HG02852 (cell line): ENCODE measurements at regions not wholly inside any gene's neighbourhood (a gene's known extent, or its start where the extent isn't known, plus 50 kb on each side); places are given as distances from the start of the nearest gene placed in this dataset.
"Not testable (repeated sequence)": the region's sequence is repeated elsewhere in the genome, so short reads cannot be mapped to it uniquely, and the experiment has no call there.

ENCODE experiments used
- ATAC-seq: cut with Tn5 transposase; IDR thresholded peaks from one replicate; pipeline ENCODE4 v1.9.1; 2021; ENCODE audit warnings: mild to moderate bottlenecking, moderate library complexity; ENCODE audit not compliant: unreplicated experiment

- ATAC-seq: no peak
These were observed 109.2 kb upstream of the RAB4A start for GRCh38 chr1:229161740-229162139.

DNA sequence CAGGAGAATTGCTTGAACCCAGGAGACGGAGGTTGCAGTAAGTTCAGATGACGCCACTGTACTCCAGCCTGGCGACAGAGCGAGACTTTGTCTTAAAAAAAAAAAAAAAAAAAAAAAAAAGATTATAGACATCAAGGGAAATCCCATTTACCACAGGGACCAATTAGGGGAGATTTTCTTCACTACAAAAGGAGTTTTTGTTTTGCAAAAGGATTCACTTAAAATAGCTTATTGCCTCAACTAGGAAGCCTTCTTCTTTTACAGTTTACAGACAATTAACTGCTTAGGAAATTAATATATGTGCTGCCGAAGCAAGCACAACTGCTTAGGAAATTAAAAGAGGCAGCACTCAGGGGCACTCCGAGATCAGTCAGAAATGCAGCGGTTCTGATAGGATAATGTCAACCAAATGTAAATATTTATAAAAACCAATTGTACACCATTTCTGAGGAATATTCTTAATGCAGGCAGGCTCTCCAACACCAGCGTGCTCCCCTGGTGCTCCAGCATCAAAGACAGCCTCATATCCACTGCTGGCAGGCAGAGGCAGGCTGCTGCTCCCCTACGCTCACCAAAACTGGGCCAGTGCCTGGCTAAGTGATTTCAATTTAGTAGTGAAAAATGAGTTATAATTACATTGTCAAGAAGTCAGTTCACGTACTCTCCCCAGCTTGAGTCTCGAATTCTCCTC, 107.9 kb upstream of the RAB4A start:
- ATAC-seq: no peak

- ATAC-seq: no peak
These were observed 106.6 kb upstream of the RAB4A start for GRCh38 chr1:229164348-229164747.

GRCh38 chr1:229164836-229165735, 105.8 kb upstream of the RAB4A start:
- ATAC-seq: no peak

- no peak for ATAC-seq
These were observed 103.6 kb upstream of the RAB4A start for GRCh38 chr1:229167318-229167717.

DNA sequence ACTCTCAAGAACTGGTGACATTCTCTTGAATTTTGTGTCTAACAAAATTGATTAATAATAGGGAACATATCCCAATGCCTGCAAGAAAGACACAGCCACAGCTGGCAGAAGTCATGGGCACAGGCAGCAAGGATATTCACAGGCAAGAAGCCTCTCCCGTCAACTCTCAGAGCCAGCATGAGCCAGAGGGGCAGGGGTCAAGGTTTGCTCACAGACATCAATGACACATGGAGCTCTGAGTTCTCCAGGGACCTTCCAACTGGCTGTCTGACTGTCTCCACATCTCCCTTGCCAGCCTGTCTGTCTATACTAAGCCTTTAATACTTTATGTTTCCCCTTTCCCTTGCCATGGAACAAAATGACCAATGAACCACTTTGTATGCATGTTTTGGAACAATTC, 101.5 kb upstream of the RAB4A start:
- no peak for ATAC-seq

DNA sequence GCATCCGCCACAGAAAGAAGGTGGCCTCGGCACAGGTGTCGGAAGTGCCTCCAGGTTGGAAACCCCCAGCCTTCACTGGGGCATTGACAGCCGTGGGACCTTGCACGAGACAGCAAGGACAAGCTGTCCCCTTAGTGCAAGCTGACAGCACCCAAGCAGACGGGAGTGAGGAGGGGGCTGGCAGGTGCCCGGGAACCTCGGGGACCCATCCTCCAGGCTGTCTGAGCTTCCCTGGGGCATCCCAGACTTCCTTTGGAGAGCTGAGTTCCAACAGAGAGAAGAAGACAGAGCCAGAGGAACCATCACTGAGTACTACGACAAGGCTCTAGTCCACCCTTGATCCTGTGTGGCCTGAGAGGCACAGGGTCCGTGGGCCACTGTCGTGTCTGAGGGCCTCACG, 100.6 kb upstream of the RAB4A start:
- ATAC-seq: no peak

DNA sequence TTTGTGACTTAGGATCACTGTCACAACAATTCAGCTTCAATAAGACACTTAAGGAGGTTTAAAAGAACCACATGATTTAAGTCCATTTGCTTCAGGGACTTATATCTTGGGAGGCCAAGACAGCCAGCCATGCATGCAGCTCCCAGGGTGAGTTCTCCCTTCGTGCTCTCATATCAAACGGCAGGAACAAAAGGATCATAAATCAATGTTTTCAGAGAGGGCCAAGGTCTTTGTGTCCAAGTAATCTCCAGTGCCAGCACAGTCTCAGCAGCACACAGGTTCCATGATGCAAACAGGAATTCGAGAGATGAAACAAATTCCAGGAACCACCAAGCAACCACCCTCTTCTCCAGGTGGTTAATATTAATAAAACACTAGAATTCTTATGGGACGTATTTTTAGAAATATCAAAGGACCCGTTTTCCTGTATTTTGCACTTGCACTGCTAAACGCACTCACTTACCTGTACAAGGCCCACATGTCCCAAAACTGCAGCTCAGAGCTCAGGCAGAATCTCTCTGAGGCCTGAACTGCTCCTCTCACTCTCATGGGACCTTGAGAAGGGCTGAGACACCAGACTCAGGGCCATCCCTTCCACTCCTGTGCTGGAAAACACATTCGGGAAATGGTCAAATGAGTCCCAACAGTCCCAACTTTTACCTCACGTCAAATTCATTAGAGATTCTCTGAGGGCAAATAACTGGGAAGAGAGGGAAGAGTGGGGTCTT, 100.0 kb upstream of the RAB4A start:
- no peak for ATAC-seq

DNA sequence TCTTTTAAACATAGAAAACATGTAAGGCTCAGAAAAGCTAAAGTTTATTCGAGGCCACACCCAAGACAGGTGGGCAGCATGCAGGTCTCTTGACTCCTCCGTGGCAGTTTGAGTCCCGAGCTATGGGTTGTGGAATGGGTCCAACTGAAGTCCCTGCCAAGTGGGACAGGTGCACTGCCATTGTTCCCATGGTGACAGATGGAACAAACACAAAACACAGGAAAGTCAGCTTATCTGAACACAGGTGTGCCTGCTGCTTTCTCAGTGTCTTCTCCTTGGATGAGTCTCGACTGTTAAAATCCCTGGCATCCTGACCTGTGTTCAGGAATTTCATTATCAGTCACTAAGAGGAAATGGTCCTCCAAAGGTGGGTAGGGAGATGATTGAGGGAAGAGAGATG, 99.0 kb upstream of the RAB4A start:
- ATAC-seq: no peak

DNA sequence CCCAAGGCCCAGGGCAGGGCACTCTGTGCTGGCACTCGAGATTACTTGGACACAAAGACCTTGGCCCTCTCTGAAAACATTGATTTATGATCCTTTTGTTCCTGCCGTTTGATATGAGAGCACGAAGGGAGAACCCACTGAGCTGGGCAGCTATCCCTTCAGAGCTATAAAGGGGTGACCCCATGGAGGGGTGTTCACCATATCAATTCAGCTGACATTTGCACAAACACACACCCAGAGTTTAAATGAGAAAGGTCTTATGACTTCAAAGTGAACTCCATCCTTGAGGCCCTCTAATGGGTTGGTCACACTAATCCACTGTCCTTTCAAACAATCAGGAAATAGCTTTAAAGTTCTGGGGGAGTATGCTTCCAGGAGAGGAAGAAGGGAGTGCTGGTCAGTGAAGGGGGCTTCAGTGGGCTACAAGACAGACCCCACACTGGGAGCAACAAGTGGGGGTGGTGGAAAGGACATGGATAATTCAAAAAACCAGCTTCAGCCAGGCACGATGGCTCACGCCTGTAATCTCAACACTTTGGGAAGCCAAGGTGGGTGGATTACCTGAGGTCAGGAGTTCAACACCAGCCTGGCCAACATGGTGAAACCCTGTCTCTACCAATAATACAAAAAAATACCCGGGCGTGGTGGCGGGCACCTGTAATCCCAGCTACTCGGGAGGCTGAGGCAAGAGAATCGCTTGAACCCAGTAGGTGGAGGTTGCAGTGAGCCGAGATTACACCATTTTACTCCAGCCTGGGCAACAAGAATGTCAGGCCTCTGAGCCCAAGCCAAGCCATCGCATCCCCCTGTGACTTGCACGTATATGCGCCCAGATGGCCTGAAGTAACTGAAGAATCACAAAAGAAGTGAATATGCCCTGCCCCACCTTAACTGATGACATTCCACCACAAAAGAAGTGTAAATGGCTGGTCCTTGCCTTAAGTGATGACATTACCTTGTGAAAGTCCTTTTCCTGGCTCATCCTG, 97.1 kb upstream of the RAB4A start:
- not testable (repeated sequence) for ATAC-seq

DNA sequence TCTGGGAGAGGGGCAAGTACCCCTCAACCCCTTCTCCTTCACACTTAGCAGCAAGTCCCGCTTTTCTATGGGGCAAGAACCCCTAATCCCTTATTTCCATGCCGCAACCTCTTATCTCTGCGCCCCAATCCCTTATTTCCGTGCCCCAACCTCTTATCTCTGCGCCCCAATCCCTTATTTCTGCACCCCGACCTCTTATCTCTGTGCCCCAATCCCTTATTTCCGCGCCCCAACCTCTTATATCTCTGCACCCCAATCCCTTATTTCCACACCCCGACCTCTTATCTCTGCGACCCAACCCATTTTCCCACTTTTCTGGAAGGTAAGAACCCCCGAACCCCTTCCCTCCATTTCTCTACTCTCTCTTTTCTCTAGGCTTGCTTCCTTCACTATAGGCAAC, 95.6 kb upstream of the RAB4A start:
- ATAC-seq: not testable (repeated sequence)

DNA sequence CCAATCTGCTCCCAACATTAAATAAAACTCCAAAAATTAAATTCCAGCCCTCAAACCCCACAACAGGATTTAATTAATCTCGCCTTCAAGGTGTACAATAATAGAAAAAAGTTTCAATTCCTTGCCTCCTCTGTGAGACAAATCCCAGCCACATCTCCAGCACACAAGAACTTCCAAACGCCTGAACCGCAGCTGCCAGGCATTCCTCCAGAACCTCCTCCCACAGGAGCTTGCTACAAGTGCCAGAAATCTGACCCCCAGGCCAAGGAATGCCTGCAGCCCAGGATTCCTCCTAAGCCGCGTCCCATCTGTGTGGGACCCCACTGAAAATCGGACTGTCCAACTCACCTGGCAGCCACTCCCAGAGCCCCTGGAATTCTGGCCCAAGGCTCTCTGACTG, 94.5 kb upstream of the RAB4A start:
- ATAC-seq: not testable (repeated sequence)

- ATAC-seq: no peak
These were observed 90.8 kb upstream of the RAB4A start for GRCh38 chr1:229180161-229180560.

GRCh38 chr1:229181419-229181818, 89.5 kb upstream of the RAB4A start:
- no peak for ATAC-seq

GRCh38 chr1:229183588-229183987, 87.3 kb upstream of the RAB4A start:
- no peak for ATAC-seq

GRCh38 chr1:229184066-229184465, 86.8 kb upstream of the RAB4A start:
- ATAC-seq: no peak

DNA sequence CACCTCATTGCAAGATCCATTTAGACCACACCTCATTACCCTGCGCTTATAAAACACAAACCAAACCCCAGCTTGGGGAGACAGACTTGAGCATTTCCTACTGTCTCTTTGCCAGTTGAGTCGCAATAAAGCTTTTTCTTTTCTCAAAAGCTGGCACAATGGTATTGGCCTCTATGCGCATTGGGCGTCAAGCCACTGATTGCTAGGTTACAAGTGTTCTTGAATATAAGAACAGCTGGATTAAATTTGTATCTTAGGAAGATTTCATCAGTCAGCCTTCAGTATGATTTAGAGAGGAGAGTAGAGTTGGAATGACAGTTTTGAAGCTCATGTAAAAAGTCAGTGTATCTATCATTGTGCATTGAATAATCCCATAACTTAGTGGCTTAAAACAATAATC, 84.9 kb upstream of the RAB4A start:
- ATAC-seq: no peak

- peak; percentile 97 for ATAC-seq
These were observed 84.4 kb upstream of the RAB4A start for GRCh38 chr1:229186373-229187056.

DNA sequence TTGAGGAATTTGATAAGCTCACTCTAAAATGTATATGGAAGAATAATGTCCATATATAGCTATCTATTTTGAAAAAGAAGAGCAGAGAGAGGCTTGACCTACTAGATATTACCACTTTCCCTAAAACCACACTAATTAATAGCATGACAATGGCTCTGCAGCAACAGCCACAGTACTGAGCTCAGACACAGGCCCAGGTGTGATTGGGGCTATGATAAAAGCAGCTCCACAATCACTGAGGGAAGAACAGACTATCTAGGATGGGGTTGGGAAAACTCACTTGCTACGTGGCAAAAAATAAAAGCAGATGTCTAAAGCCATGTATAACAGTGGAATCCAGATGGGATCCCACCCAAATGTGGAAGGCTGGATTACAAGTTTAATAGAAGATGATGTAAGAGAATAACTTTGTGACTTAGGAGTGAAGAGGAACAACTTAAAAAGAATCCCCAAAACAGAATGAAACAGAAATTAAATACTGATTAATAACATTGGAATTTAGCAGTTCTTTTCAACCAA, 80.8 kb upstream of the RAB4A start:
- ATAC-seq: no peak
